ENCODE measurements at regions not wholly inside any gene's neighbourhood (a gene's known extent, or its start where the extent isn't known, plus 50 kb on each side); places are given as distances from the start of the nearest gene placed in this dataset.

- TF ChIP-seq POLR2A (IDR thresholded peaks at IDR 0.05; ENCODE audit: low read depth) = no peak
- no peak for TF ChIP-seq CTCF (IDR thresholded peaks at IDR 0.05)
- no peak for TF ChIP-seq POLR2AphosphoS5 (IDR thresholded peaks at IDR 0.05)
- no peak for TF ChIP-seq EP300 (IDR thresholded peaks at IDR 0.05)
These were observed 282.5 kb downstream of the ETS1 start for GRCh38 chr11:128304666-128305485.
